ENCODE measurements at regions not wholly inside any gene's neighbourhood (a gene's known extent, or its start where the extent isn't known, plus 50 kb on each side); places are given as distances from the start of the nearest gene placed in this dataset.

GRCh38 chr13:105630431-105630830 lies 905.0 kb downstream of the EFNB2 start:
- Histone ChIP-seq H4K20me1 (ENCODE audit: insufficient read depth, poor library complexity, severe bottlenecking) (no peaks in the 10 kb centered on the region), H3K79me2 (no peaks in the 10 kb centered on the region), H3K27ac (no peak overlapping the region), H3K4me2 (no peak overlapping the region), H3K4me3 (no peak overlapping the region), H2AFZ (no peak overlapping the region), H3K9me2 (replicated peaks; ENCODE audit: insufficient read depth) (no peaks in the 10 kb centered on the region), H3K9me3 (ENCODE audit: low read depth) (no peaks in the 10 kb centered on the region), H3K4me1 (ENCODE audit: insufficient read depth) (no peaks in the 10 kb centered on the region), H3K27me3 (no peaks in the 10 kb centered on the region), H3K36me3 (replicated peaks; ENCODE audit: insufficient read depth, low read depth) (no peaks in the 10 kb centered on the region)
- no peak for DNase-seq (ENCODE audit: low spot score)
- TF ChIP-seq EZH2 (IDR thresholded peaks at IDR 0.05; ENCODE audit: borderline replicate concordance) (no peak), CTCF (IDR thresholded peaks at IDR 0.05; ENCODE audit: poor library complexity) (no peak), EZH2phosphoT487 (IDR thresholded peaks at IDR 0.05; ENCODE audit: low read depth, severe bottlenecking, unreplicated experiment) (no peak)
- WGBS (ENCODE audit: low lambda C conversion rate, missing lambda C conversion rate), result 78% methylated on average over 6 of the region's 6 CpGs

GRCh38 chr13:105627270-105627669 lies 908.2 kb downstream of the EFNB2 start:
- no peak overlapping the region for H3K4me2 ChIP-seq
- H3K79me2 ChIP-seq, result no peaks in the 10 kb centered on the region
- DNase-seq (ENCODE audit: low spot score), result no peak
- no peak overlapping the region for H3K27ac ChIP-seq
- H3K9me3 ChIP-seq (ENCODE audit: low read depth), result no peaks in the 10 kb centered on the region
- no peaks in the 10 kb centered on the region for H3K36me3 ChIP-seq (replicated peaks; ENCODE audit: insufficient read depth, low read depth)
- H3K27me3 ChIP-seq, result no peaks in the 10 kb centered on the region
- 88% methylated on average over 7 of the region's 7 CpGs for WGBS (ENCODE audit: low lambda C conversion rate, missing lambda C conversion rate)
- no peak overlapping the region for H2AFZ ChIP-seq
- H3K9me2 ChIP-seq (replicated peaks; ENCODE audit: insufficient read depth), result no peaks in the 10 kb centered on the region
- TF ChIP-seq EZH2phosphoT487 (IDR thresholded peaks at IDR 0.05; ENCODE audit: low read depth, severe bottlenecking, unreplicated experiment) (no peak), EZH2 (IDR thresholded peaks at IDR 0.05; ENCODE audit: borderline replicate concordance) (no peak), CTCF (IDR thresholded peaks at IDR 0.05; ENCODE audit: poor library complexity) (no peak)
- no peak overlapping the region for H3K4me3 ChIP-seq
- H4K20me1 ChIP-seq (ENCODE audit: insufficient read depth, poor library complexity, severe bottlenecking), result no peaks in the 10 kb centered on the region
- no peaks in the 10 kb centered on the region for H3K4me1 ChIP-seq (ENCODE audit: insufficient read depth)

- no peak for DNase-seq (ENCODE audit: low spot score)
Measured at GRCh38 chr13:105625691-105626090, 909.8 kb downstream of the EFNB2 start.

GRCh38 chr13:105616333-105617075 lies 919.0 kb downstream of the EFNB2 start:
- H3K79me2 ChIP-seq, result no peaks in the 10 kb centered on the region
- TF ChIP-seq EZH2 (IDR thresholded peaks at IDR 0.05; ENCODE audit: borderline replicate concordance) (no peak), EZH2phosphoT487 (IDR thresholded peaks at IDR 0.05; ENCODE audit: low read depth, severe bottlenecking, unreplicated experiment) (no peak), CTCF (IDR thresholded peaks at IDR 0.05; ENCODE audit: poor library complexity) (no peak)
- H3K27me3 ChIP-seq, result no peaks in the 10 kb centered on the region
- H2AFZ ChIP-seq, result no peak overlapping the region
- H3K9me2 ChIP-seq (replicated peaks; ENCODE audit: insufficient read depth), result no peaks in the 10 kb centered on the region
- no peak overlapping the region for H3K4me2 ChIP-seq
- H3K36me3 ChIP-seq (replicated peaks; ENCODE audit: insufficient read depth, low read depth), result no peaks in the 10 kb centered on the region
- 64% methylated on average over 6 of the region's 6 CpGs for WGBS (ENCODE audit: low lambda C conversion rate, missing lambda C conversion rate)
- no peak for DNase-seq (ENCODE audit: low spot score)
- no peaks in the 10 kb centered on the region for H4K20me1 ChIP-seq (ENCODE audit: insufficient read depth, poor library complexity, severe bottlenecking)
- H3K4me3 ChIP-seq, result no peak overlapping the region
- no peaks in the 10 kb centered on the region for H3K9me3 ChIP-seq (ENCODE audit: low read depth)
- H3K27ac ChIP-seq, result no peak overlapping the region
- no peaks in the 10 kb centered on the region for H3K4me1 ChIP-seq (ENCODE audit: insufficient read depth)

More at GRCh38 chr13:105625691-105626090, 909.8 kb downstream of the EFNB2 start:
- Histone ChIP-seq H4K20me1 (ENCODE audit: insufficient read depth, poor library complexity, severe bottlenecking) (no peaks in the 10 kb centered on the region), H3K27ac (no peak overlapping the region), H3K4me3 (no peak overlapping the region), H3K79me2 (no peaks in the 10 kb centered on the region), H3K27me3 (no peaks in the 10 kb centered on the region), H2AFZ (no peak overlapping the region), H3K9me2 (replicated peaks; ENCODE audit: insufficient read depth) (no peaks in the 10 kb centered on the region), H3K4me2 (no peak overlapping the region), H3K4me1 (ENCODE audit: insufficient read depth) (no peaks in the 10 kb centered on the region), H3K9me3 (ENCODE audit: low read depth) (no peaks in the 10 kb centered on the region), H3K36me3 (replicated peaks; ENCODE audit: insufficient read depth, low read depth) (no peaks in the 10 kb centered on the region)
- 71% methylated on average over 2 of the region's 2 CpGs for WGBS (ENCODE audit: low lambda C conversion rate, missing lambda C conversion rate)
- no peak for TF ChIP-seq EZH2phosphoT487 (IDR thresholded peaks at IDR 0.05; ENCODE audit: low read depth, severe bottlenecking, unreplicated experiment)

Measured in hepatocyte (in vitro differentiated cells).